GM23338 (cell line): ENCODE measurements at regions not wholly inside any gene's neighbourhood (a gene's known extent, or its start where the extent isn't known, plus 50 kb on each side); places are given as distances from the start of the nearest gene placed in this dataset.
A peak's percentile ranks its signal among the peaks of the same experiment; 100 is the strongest.

Experiments used
- ATAC-seq: fragments of 200-7000 bp; cut with Tn5 transposase; 3 replicates; pipeline ENCODE4 v1.9.1; 2020
- DNase-seq: peaks from one replicate; pipeline ENCODE4 v3.0.0-alpha.2; 2015; ENCODE audit warnings: low spot score
- H2AFZ ChIP-seq: fragments of 200-600 bp; sonication (generic); 2 replicates; pipeline ENCODE4 v1.8.0; 2016; ENCODE audit warnings: antibody characterized with exemption, mild to moderate bottlenecking, moderate library complexity
- H3F3A ChIP-seq: fragments of 200-600 bp; sonication (generic); replicated peaks from 2 replicates; pipeline ENCODE4 v1.8.0; 2017; ENCODE audit warnings: antibody characterized with exemption, mixed run types, low read depth
- H3K27ac ChIP-seq: fragments of 200-600 bp; sonication (generic); 2 replicates; pipeline ENCODE4 v1.6.1; 2016; ENCODE audit warnings: low read depth
- H3K27me3 ChIP-seq: fragments of 200-600 bp; sonication (generic); 2 replicates; pipeline ENCODE4 v1.8.0; 2016; ENCODE audit warnings: mild to moderate bottlenecking, mixed run types, moderate library complexity; ENCODE audit not compliant: insufficient read depth
- H3K36me3 ChIP-seq: fragments of 200-600 bp; sonication (generic); 2 replicates; pipeline ENCODE4 v1.8.0; 2016; ENCODE audit warnings: mild to moderate bottlenecking; ENCODE audit not compliant: insufficient read depth
- H3K4me1 ChIP-seq: fragments of 200-600 bp; sonication (generic); 2 replicates; pipeline ENCODE4 v1.8.0; 2016; ENCODE audit warnings: mild to moderate bottlenecking, moderate library complexity; ENCODE audit not compliant: insufficient read depth
- H3K4me2 ChIP-seq: fragments of 200-600 bp; sonication (generic); 2 replicates; pipeline ENCODE4 v1.7.1; 2017; ENCODE audit warnings: mixed run types
- H3K4me3 ChIP-seq: fragments of 200-600 bp; sonication (generic); 2 replicates; pipeline ENCODE4 v1.6.1; 2016; ENCODE audit warnings: mixed run types
- H3K79me2 ChIP-seq: fragments of 200-600 bp; sonication (generic); replicated peaks from 2 replicates; pipeline ENCODE4 v1.8.0; 2017; ENCODE audit warnings: mild to moderate bottlenecking; ENCODE audit not compliant: insufficient read depth
- H3K9me2 ChIP-seq: fragments of 200-600 bp; sonication (generic); 2 replicates; pipeline ENCODE4 v1.8.0; 2017; ENCODE audit not compliant: insufficient read depth
- H4K20me1 ChIP-seq: fragments of 200-600 bp; sonication (generic); replicated peaks from 2 replicates; pipeline ENCODE4 v1.8.0; 2017; ENCODE audit warnings: mild to moderate bottlenecking; ENCODE audit not compliant: insufficient read depth
- H3K27ac Mint-ChIP-seq: 2 replicates; pipeline ENCODE4 v1.8.0; 2020; ENCODE audit warnings: inconsistent platforms, mild to moderate bottlenecking, moderate library complexity, mixed read lengths
- H3K27me3 Mint-ChIP-seq: 3 replicates; pipeline ENCODE4 v1.8.0; 2022; ENCODE audit warnings: low read depth, mild to moderate bottlenecking, moderate library complexity, mixed read lengths, inconsistent platforms; ENCODE audit not compliant: insufficient read depth, poor library complexity
- H3K36me3 Mint-ChIP-seq: 3 replicates; pipeline ENCODE4 v1.8.0; 2021; ENCODE audit warnings: low read depth, mild to moderate bottlenecking, inconsistent platforms, moderate library complexity, mixed read lengths
- H3K4me1 Mint-ChIP-seq: 3 replicates; pipeline ENCODE4 v1.8.0; 2020; ENCODE audit warnings: mild to moderate bottlenecking, inconsistent platforms, mixed read lengths
- H3K4me3 Mint-ChIP-seq: 3 replicates; pipeline ENCODE4 v1.8.0; 2021; ENCODE audit warnings: moderate library complexity, mild to moderate bottlenecking, inconsistent platforms, mixed read lengths
- H3K9me3 Mint-ChIP-seq: 3 replicates; pipeline ENCODE4 v1.8.0; 2020; ENCODE audit warnings: moderate library complexity, mild to moderate bottlenecking, inconsistent platforms, mixed read lengths
- CREB1 ChIP-seq: fragments of 250-450 bp; sonication (Bioruptor Pico); IDR thresholded peaks from 2 replicates; pipeline ENCODE4 v1.5.0; 2020; ENCODE audit warnings: low read depth, mild to moderate bottlenecking, moderate library complexity
- CTCF ChIP-seq, 2 experiments: fragments of 200-600 bp in 1 of 2; sonication (generic) in 1 of 2; conservative IDR thresholded peaks; 2 replicates each; pipeline versions ENCODE4 v1.5.1 to v1.6.1; 2016 to 2017; ENCODE audit warnings: antibody characterized with exemption in 2 of 2, low read depth in 2 of 2, mild to moderate bottlenecking in 2 of 2, moderate library complexity in 1 of 2
- ETS1 ChIP-seq: IDR thresholded peaks from 2 replicates; pipeline ENCODE4 v1.6.1; 2016; ENCODE audit warnings: antibody characterized with exemption
- EZH2 ChIP-seq: fragments of 200-600 bp; sonication (generic); IDR thresholded peaks from one replicate; pipeline ENCODE4 v1.8.0; 2017; ENCODE audit warnings: antibody characterized with exemption, mild to moderate bottlenecking, low read depth; ENCODE audit not compliant: unreplicated experiment
- JUNB ChIP-seq: IDR thresholded peaks from one replicate; pipeline ENCODE4 v1.6.1; 2016; ENCODE audit warnings: antibody characterized with exemption; ENCODE audit not compliant: unreplicated experiment
- POLR2AphosphoS5 ChIP-seq: IDR thresholded peaks from 2 replicates; pipeline ENCODE4 v1.6.1; 2016; ENCODE audit warnings: antibody characterized with exemption, low read depth
- ZNF114 ChIP-seq: fragments of 250-450 bp; sonication (Bioruptor Pico); IDR thresholded peaks from 2 replicates; pipeline ENCODE4 v1.5.0; 2020; ENCODE audit warnings: mild to moderate bottlenecking, moderate library complexity
- ZNF462 ChIP-seq: fragments of 250-450 bp; sonication (Bioruptor Pico); IDR thresholded peaks from 2 replicates; pipeline ENCODE4 v1.5.0; 2020; ENCODE audit warnings: mild to moderate bottlenecking, moderate library complexity

- H3K27me3 ChIP-seq, result no peaks in the 10 kb centered on the region
- H2AFZ ChIP-seq, result no peak overlapping the region
- no peaks in the 10 kb centered on the region for H3K9me3 Mint-ChIP-seq
- H3K27ac Mint-ChIP-seq, result no peak overlapping the region
- no peak overlapping the region for H3K4me3 ChIP-seq
- peaks cover 11% of the 10 kb centered on the region for H3K4me1 Mint-ChIP-seq
- no peaks in the 10 kb centered on the region for H3K27me3 Mint-ChIP-seq
- no peak overlapping the region for H3K4me3 Mint-ChIP-seq
- TF ChIP-seq CREB1, result no peak
- TF ChIP-seq CTCF (conservative IDR thresholded peaks at IDR 0.05; ENCODE audit: low read depth in 2 of 2), result peak; percentile 58 to 87
- DNase-seq (peak; percentile 63), ATAC-seq (peak; percentile 35; the same call in 1 of the 3 replicates)
- no peaks in the 10 kb centered on the region for H4K20me1 ChIP-seq
- H3F3A ChIP-seq, result no peaks in the 10 kb centered on the region
- no peak overlapping the region for H3K27ac ChIP-seq
- no peak overlapping the region for H3K4me2 ChIP-seq
- no peaks in the 10 kb centered on the region for H3K36me3 Mint-ChIP-seq
- H3K36me3 ChIP-seq, result no peaks in the 10 kb centered on the region
- H3K4me1 ChIP-seq, result peaks cover 11% of the 10 kb centered on the region
- H3K9me2 ChIP-seq, result no peaks in the 10 kb centered on the region
- H3K79me2 ChIP-seq, result no peaks in the 10 kb centered on the region
Observed at GRCh38 chr13:72565893-72566292, 161.5 kb downstream of the MZT1 start.

GRCh38 chr13:72562686-72563085, 164.7 kb downstream of the MZT1 start:
- Mint-ChIP-seq H3K27me3 (no peaks in the 10 kb centered on the region), H3K4me1 (peaks cover 6% of the 10 kb centered on the region), H3K9me3 (no peaks in the 10 kb centered on the region), H3K36me3 (no peaks in the 10 kb centered on the region), H3K27ac (no peak overlapping the region), H3K4me3 (no peak overlapping the region)
- Histone ChIP-seq H3K4me1 (peaks cover 5% of the 10 kb centered on the region), H3K27me3 (no peaks in the 10 kb centered on the region), H3F3A (no peaks in the 10 kb centered on the region), H3K79me2 (no peaks in the 10 kb centered on the region), H4K20me1 (no peaks in the 10 kb centered on the region), H3K36me3 (no peaks in the 10 kb centered on the region), H2AFZ (no peak overlapping the region), H3K4me3 (no peak overlapping the region), H3K27ac (no peak overlapping the region), H3K9me2 (no peaks in the 10 kb centered on the region), H3K4me2 (no peak overlapping the region)
- DNase-seq (no peak), ATAC-seq (no peak)
- no peak for TF ChIP-seq ETS1
- no peak for TF ChIP-seq ZNF114 (CRISPR knock-in tag)
- TF ChIP-seq ZNF462 (CRISPR knock-in tag), result no peak
- no peak for TF ChIP-seq POLR2AphosphoS5
- TF ChIP-seq EZH2, result no peak
- TF ChIP-seq JUNB, result no peak
